ENCODE measurements at regions not wholly inside any gene's neighbourhood (a gene's known extent, or its start where the extent isn't known, plus 50 kb on each side); places are given as distances from the start of the nearest gene placed in this dataset.
A peak's percentile ranks its signal among the peaks of the same experiment; 100 is the strongest.

- Histone ChIP-seq H3K9ac (ENCODE audit: low read length) (no peak overlapping the region), H3K4me3 (ENCODE audit: low read depth, low read length) (no peak overlapping the region), H3K9me3 (ENCODE audit: control insufficient read depth, insufficient read depth, low read depth, low read length) (no peaks in the 10 kb centered on the region), H3K4me1 (ENCODE audit: control insufficient read depth, insufficient read depth, low read length) (peaks cover 41% of the 10 kb centered on the region), H3K27ac (ENCODE audit: low read depth, low read length) (no peak overlapping the region), H3K27me3 (ENCODE audit: control insufficient read depth, insufficient read depth, low read length) (no peaks in the 10 kb centered on the region), H3K36me3 (ENCODE audit: control insufficient read depth, insufficient read depth, low read length) (peaks cover 8% of the 10 kb centered on the region)
Measured at GRCh38 chr1:39128126-39128525, 76.4 kb upstream of the MACF1 start.

- Histone ChIP-seq H3K27ac (ENCODE audit: low read depth, low read length) (no peak overlapping the region), H3K4me3 (ENCODE audit: low read depth, low read length) (no peak overlapping the region), H3K4me1 (ENCODE audit: control insufficient read depth, insufficient read depth, low read length) (peaks cover 48% of the 10 kb centered on the region), H3K9me3 (ENCODE audit: control insufficient read depth, insufficient read depth, low read depth, low read length) (no peaks in the 10 kb centered on the region), H3K27me3 (ENCODE audit: control insufficient read depth, insufficient read depth, low read length) (no peaks in the 10 kb centered on the region), H3K9ac (ENCODE audit: low read length) (no peak overlapping the region), H3K36me3 (ENCODE audit: control insufficient read depth, insufficient read depth, low read length) (peaks cover 8% of the 10 kb centered on the region)
Measured at GRCh38 chr1:39128959-39129358, 75.5 kb upstream of the MACF1 start.

GRCh38 chr1:39129514-39129913 is 75.0 kb upstream of the MACF1 start:
- peaks cover 5% of the 10 kb centered on the region for H3K36me3 ChIP-seq (ENCODE audit: control insufficient read depth, insufficient read depth, low read length)
- no peak overlapping the region for H3K27ac ChIP-seq (ENCODE audit: low read depth, low read length)
- H3K9me3 ChIP-seq (ENCODE audit: control insufficient read depth, insufficient read depth, low read depth, low read length): no peaks in the 10 kb centered on the region
- H3K4me3 ChIP-seq (ENCODE audit: low read depth, low read length): no peak overlapping the region
- H3K9ac ChIP-seq (ENCODE audit: low read length): no peak overlapping the region
- H3K4me1 ChIP-seq (ENCODE audit: control insufficient read depth, insufficient read depth, low read length): peaks cover 48% of the 10 kb centered on the region
- H3K27me3 ChIP-seq (ENCODE audit: control insufficient read depth, insufficient read depth, low read length): no peaks in the 10 kb centered on the region

GRCh38 chr1:39130325-39130724 is 74.2 kb upstream of the MACF1 start:
- Histone ChIP-seq H3K4me1 (ENCODE audit: control insufficient read depth, insufficient read depth, low read length) (peaks cover 48% of the 10 kb centered on the region), H3K9ac (ENCODE audit: low read length) (no peak overlapping the region), H3K27ac (ENCODE audit: low read depth, low read length) (no peak overlapping the region), H3K9me3 (ENCODE audit: control insufficient read depth, insufficient read depth, low read depth, low read length) (no peaks in the 10 kb centered on the region), H3K27me3 (ENCODE audit: control insufficient read depth, insufficient read depth, low read length) (no peaks in the 10 kb centered on the region), H3K4me3 (ENCODE audit: low read depth, low read length) (no peak overlapping the region), H3K36me3 (ENCODE audit: control insufficient read depth, insufficient read depth, low read length) (peaks cover 5% of the 10 kb centered on the region)

GRCh38 chr1:39131940-39132339 is 72.6 kb upstream of the MACF1 start:
- Histone ChIP-seq H3K9ac (ENCODE audit: low read length) (no peak overlapping the region), H3K4me1 (ENCODE audit: control insufficient read depth, insufficient read depth, low read length) (peaks cover 53% of the 10 kb centered on the region), H3K27ac (ENCODE audit: low read depth, low read length) (0 out of 2 replicates have a peak overlapping the region, but pooled peaks have one; percentile 16), H3K27me3 (ENCODE audit: control insufficient read depth, insufficient read depth, low read length) (no peaks in the 10 kb centered on the region), H3K9me3 (ENCODE audit: control insufficient read depth, insufficient read depth, low read depth, low read length) (no peaks in the 10 kb centered on the region), H3K4me3 (ENCODE audit: low read depth, low read length) (peak overlapping the region; percentile 19; the same call in 1 of the 2 replicates), H3K36me3 (ENCODE audit: control insufficient read depth, insufficient read depth, low read length) (no peaks in the 10 kb centered on the region)

GRCh38 chr1:39132505-39133339 is 71.8 kb upstream of the MACF1 start:
- no peaks in the 10 kb centered on the region for H3K27me3 ChIP-seq (ENCODE audit: control insufficient read depth, insufficient read depth, low read length)
- H3K27ac ChIP-seq (ENCODE audit: low read depth, low read length): peak overlapping the region; percentile 16
- no peaks in the 10 kb centered on the region for H3K36me3 ChIP-seq (ENCODE audit: control insufficient read depth, insufficient read depth, low read length)
- peak overlapping the region; percentile 7; the same call in 1 of the 2 replicates for H3K4me3 ChIP-seq (ENCODE audit: low read depth, low read length)
- H3K9ac ChIP-seq (ENCODE audit: low read length): peak overlapping the region; percentile 13
- peaks cover 53% of the 10 kb centered on the region for H3K4me1 ChIP-seq (ENCODE audit: control insufficient read depth, insufficient read depth, low read length)
- H3K9me3 ChIP-seq (ENCODE audit: control insufficient read depth, insufficient read depth, low read depth, low read length): no peaks in the 10 kb centered on the region

GRCh38 chr1:39133340-39133684 is 71.2 kb upstream of the MACF1 start:
- peaks cover 53% of the 10 kb centered on the region for H3K4me1 ChIP-seq (ENCODE audit: control insufficient read depth, insufficient read depth, low read length)
- no peaks in the 10 kb centered on the region for H3K27me3 ChIP-seq (ENCODE audit: control insufficient read depth, insufficient read depth, low read length)
- no peaks in the 10 kb centered on the region for H3K9me3 ChIP-seq (ENCODE audit: control insufficient read depth, insufficient read depth, low read depth, low read length)
- 0 out of 2 replicates have a peak overlapping the region, but pooled peaks have one; percentile 16 for H3K27ac ChIP-seq (ENCODE audit: low read depth, low read length)
- H3K36me3 ChIP-seq (ENCODE audit: control insufficient read depth, insufficient read depth, low read length): no peaks in the 10 kb centered on the region
- H3K9ac ChIP-seq (ENCODE audit: low read length): no peak overlapping the region
- H3K4me3 ChIP-seq (ENCODE audit: low read depth, low read length): no peak overlapping the region

- Histone ChIP-seq H3K27me3 (ENCODE audit: control insufficient read depth, insufficient read depth, low read length) (no peaks in the 10 kb centered on the region), H3K4me1 (ENCODE audit: control insufficient read depth, insufficient read depth, low read length) (peaks cover 40% of the 10 kb centered on the region), H3K27ac (ENCODE audit: low read depth, low read length) (no peak overlapping the region), H3K36me3 (ENCODE audit: control insufficient read depth, insufficient read depth, low read length) (no peaks in the 10 kb centered on the region), H3K9ac (ENCODE audit: low read length) (no peak overlapping the region), H3K9me3 (ENCODE audit: control insufficient read depth, insufficient read depth, low read depth, low read length) (no peaks in the 10 kb centered on the region), H3K4me3 (ENCODE audit: low read depth, low read length) (no peak overlapping the region)
Measured at GRCh38 chr1:39134768-39135333, 69.6 kb upstream of the MACF1 start.

- no peak overlapping the region for H3K27ac ChIP-seq (ENCODE audit: low read depth, low read length)
- no peak overlapping the region for H3K4me3 ChIP-seq (ENCODE audit: low read depth, low read length)
- no peak overlapping the region for H3K9ac ChIP-seq (ENCODE audit: low read length)
- no peaks in the 10 kb centered on the region for H3K36me3 ChIP-seq (ENCODE audit: control insufficient read depth, insufficient read depth, low read length)
- H3K4me1 ChIP-seq (ENCODE audit: control insufficient read depth, insufficient read depth, low read length): peaks cover 35% of the 10 kb centered on the region
- H3K9me3 ChIP-seq (ENCODE audit: control insufficient read depth, insufficient read depth, low read depth, low read length): no peaks in the 10 kb centered on the region
- H3K27me3 ChIP-seq (ENCODE audit: control insufficient read depth, insufficient read depth, low read length): no peaks in the 10 kb centered on the region
Measured at GRCh38 chr1:39136638-39137037, 67.9 kb upstream of the MACF1 start.

- Histone ChIP-seq H3K27me3 (ENCODE audit: control insufficient read depth, insufficient read depth, low read length) (no peaks in the 10 kb centered on the region), H3K4me1 (ENCODE audit: control insufficient read depth, insufficient read depth, low read length) (peaks cover 31% of the 10 kb centered on the region), H3K4me3 (ENCODE audit: low read depth, low read length) (no peak overlapping the region)
Measured at GRCh38 chr1:39139723-39140360, 64.7 kb upstream of the MACF1 start.

GRCh38 chr1:39141925-39142324 is 62.6 kb upstream of the MACF1 start:
- peak overlapping the region; percentile 43; the same call in 1 of the 2 replicates for H3K27ac ChIP-seq (ENCODE audit: low read depth, low read length)
- H3K9ac ChIP-seq (ENCODE audit: low read length): no peak overlapping the region
- H3K4me3 ChIP-seq (ENCODE audit: low read depth, low read length): no peak overlapping the region

More at GRCh38 chr1:39139723-39140360, 64.7 kb upstream of the MACF1 start:
- no peak overlapping the region for H3K27ac ChIP-seq (ENCODE audit: low read depth, low read length)
- H3K9me3 ChIP-seq (ENCODE audit: control insufficient read depth, insufficient read depth, low read depth, low read length): no peaks in the 10 kb centered on the region
- H3K36me3 ChIP-seq (ENCODE audit: control insufficient read depth, insufficient read depth, low read length): no peaks in the 10 kb centered on the region
- H3K9ac ChIP-seq (ENCODE audit: low read length): no peak overlapping the region

More at GRCh38 chr1:39141925-39142324, 62.6 kb upstream of the MACF1 start:
- H3K27me3 ChIP-seq (ENCODE audit: control insufficient read depth, insufficient read depth, low read length): no peaks in the 10 kb centered on the region
- H3K4me1 ChIP-seq (ENCODE audit: control insufficient read depth, insufficient read depth, low read length): peaks cover 26% of the 10 kb centered on the region
- H3K9me3 ChIP-seq (ENCODE audit: control insufficient read depth, insufficient read depth, low read depth, low read length): no peaks in the 10 kb centered on the region
- H3K36me3 ChIP-seq (ENCODE audit: control insufficient read depth, insufficient read depth, low read length): no peaks in the 10 kb centered on the region
